Skeletal muscle satellite cell (primary cell): ENCODE measurements at regions not wholly inside any gene's neighbourhood (a gene's known extent, or its start where the extent isn't known, plus 50 kb on each side); places are given as distances from the start of the nearest gene placed in this dataset.
"Not testable (repeated sequence)": the region's sequence is repeated elsewhere in the genome, so short reads cannot be mapped to it uniquely, and the experiment has no call there.

Experiments
- H3K27me3 ChIP-seq: 2 replicates; pipeline ENCODE4 v1.7.0; 2013; ENCODE audit warnings: low read length; ENCODE audit not compliant: control insufficient read depth, insufficient read depth
- H3K36me3 ChIP-seq: 2 replicates; pipeline ENCODE4 v1.7.0; 2013; ENCODE audit warnings: mild to moderate bottlenecking, control low read depth, low read length; ENCODE audit not compliant: insufficient read depth
- H3K4me1 ChIP-seq: 2 replicates; pipeline ENCODE4 v1.7.0; 2013; ENCODE audit warnings: low read length; ENCODE audit not compliant: control insufficient read depth, insufficient read depth
- H3K4me2 ChIP-seq: 2 replicates; pipeline ENCODE4 v1.7.0; 2013; ENCODE audit warnings: mild to moderate bottlenecking, low read length
- H3K4me3 ChIP-seq: 2 replicates; pipeline ENCODE4 v1.7.0; 2013; ENCODE audit warnings: low read length
- H3K9ac ChIP-seq: 2 replicates; pipeline ENCODE4 v1.7.0; 2013; ENCODE audit warnings: mild to moderate bottlenecking, low read depth, low read length, moderate library complexity
- H3K9me3 ChIP-seq: replicated peaks from 2 replicates; pipeline ENCODE4 v1.7.0; 2013; ENCODE audit warnings: mild to moderate bottlenecking, control low read depth, low read length

DNA sequence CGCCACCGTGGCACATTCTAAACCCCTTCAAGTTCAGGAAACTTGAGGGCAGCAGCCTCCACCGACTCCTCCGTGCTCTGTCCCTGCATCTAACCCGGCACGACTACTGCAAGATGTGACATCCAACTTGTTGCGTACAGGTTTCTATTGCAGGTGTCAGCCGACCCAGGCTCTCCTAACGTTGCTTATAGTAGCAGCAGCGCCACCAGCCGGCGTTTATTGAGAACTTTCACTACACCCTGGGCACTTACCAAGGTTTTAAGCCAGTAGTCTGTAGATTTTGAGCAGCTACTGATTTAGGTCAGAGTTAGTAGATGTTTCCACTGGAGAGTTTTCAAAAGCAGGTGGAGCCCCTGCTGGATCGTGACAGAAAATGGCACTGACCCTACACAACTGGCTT is 200.6 kb upstream of the PRKX start:
- not testable (repeated sequence) for H3K36me3 ChIP-seq, H3K4me2 ChIP-seq, H3K9ac ChIP-seq, H3K27me3 ChIP-seq, H3K9me3 ChIP-seq, H3K4me1 ChIP-seq, H3K4me3 ChIP-seq

DNA sequence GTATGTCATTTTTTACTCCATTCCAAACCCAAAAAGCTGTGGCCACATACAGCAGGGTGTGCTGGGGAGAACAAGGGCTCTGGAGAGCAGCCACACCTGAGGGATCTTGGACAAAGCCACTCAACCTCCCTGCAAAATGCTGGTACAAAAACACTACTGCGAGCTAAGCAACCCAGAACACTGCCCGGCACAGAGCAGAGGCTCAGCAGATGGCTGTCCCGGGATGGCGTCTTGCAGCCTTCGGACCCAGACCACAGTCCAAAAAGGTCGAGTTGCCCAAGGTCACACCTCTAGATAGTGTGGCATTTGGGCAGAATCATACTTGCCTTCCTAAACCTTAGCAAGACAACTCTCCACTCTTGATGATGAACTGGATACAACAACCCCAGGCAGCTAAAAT is 197.6 kb upstream of the PRKX start:
- not testable (repeated sequence) for H3K4me1 ChIP-seq, H3K9ac ChIP-seq, H3K36me3 ChIP-seq, H3K4me2 ChIP-seq, H3K27me3 ChIP-seq, H3K4me3 ChIP-seq, H3K9me3 ChIP-seq

- H3K4me2 ChIP-seq, H3K9me3 ChIP-seq, H3K27me3 ChIP-seq, H3K36me3 ChIP-seq, H3K4me3 ChIP-seq, H3K4me1 ChIP-seq, H3K9ac ChIP-seq: not testable (repeated sequence)
Measured at GRCh38 chrX:3910611-3911010, 197.2 kb upstream of the PRKX start.

DNA sequence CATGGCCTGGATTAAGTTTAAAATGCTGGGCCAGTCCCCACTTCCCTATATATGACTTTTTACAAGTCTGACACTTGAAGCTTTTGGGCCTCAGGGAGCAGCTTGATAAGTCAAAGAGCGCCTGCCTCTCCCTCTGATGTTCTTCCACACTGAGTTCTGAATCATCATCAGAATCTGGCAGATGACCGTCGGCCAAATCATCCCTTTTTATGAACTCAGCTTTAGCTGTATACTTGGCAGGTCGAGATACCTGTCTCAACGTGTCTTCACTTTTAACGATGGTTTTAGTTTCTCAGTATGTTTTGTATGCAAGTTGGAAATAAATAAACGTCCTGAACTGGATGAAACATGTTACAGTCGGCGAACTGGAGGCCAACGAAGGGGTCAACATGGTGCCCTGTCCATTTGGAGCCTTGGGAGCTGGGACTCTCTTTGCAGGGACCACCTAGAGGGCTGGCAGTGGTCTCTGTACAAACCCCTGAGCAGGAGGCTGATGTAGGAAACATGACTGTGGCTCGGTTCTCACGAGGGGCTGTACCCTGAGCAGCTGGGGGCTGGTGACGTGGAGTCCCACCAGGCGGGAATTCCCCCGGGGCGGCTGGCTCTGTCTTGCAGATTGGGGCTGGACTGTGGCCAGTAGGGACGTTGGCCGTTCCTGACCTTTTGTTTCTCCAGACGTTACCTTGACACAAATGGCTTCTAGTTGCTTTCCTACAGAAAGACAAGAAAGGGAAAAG is 192.2 kb upstream of the PRKX start:
- not testable (repeated sequence) for H3K4me3 ChIP-seq, H3K9me3 ChIP-seq, H3K27me3 ChIP-seq, H3K36me3 ChIP-seq, H3K9ac ChIP-seq, H3K4me1 ChIP-seq, H3K4me2 ChIP-seq

DNA sequence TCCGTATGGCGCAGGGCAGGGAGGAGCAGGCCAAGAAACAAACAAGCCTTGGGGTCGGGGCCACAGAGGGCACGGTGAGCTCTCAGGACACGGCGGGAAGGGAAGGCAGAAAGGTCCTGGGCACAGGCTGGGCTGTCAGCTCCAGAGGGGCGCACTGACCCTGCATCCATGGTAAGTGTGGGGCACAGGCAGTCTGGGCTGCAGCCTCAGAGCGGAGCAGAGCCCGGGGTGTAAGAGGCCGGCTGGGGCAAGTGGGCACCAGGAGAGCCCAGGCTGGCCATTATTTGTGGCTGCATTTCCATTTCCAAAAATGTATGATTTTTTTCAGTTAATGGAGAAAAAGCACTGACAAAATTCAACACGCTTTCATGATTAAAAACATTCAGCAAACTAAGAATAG is 188.8 kb upstream of the PRKX start:
- H3K9me3 ChIP-seq, H3K4me3 ChIP-seq, H3K27me3 ChIP-seq, H3K4me1 ChIP-seq, H3K9ac ChIP-seq, H3K36me3 ChIP-seq, H3K4me2 ChIP-seq: not testable (repeated sequence)

- not testable (repeated sequence) for H3K4me2 ChIP-seq, H3K9me3 ChIP-seq, H3K27me3 ChIP-seq, H3K9ac ChIP-seq, H3K36me3 ChIP-seq, H3K4me1 ChIP-seq, H3K4me3 ChIP-seq
Measured at GRCh38 chrX:3896755-3897154, 183.3 kb upstream of the PRKX start.

DNA sequence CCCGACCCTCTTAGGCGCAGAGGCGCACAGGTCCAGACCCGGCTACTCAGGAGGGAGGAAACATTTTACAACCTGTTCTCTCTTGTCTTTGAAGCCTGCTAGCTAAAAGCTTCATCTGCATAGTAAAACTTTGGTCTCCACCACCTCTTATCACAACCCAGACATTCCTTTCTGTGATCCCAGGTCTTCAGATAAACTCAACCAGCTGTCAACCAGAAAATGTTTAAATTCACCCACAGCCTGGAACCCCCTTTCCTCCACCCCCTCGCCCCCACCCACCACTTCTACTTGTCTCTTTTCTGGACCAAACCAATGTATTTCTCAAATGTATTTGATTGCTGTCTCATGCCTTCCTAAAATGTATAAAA is 169.1 kb upstream of the PRKX start:
- not testable (repeated sequence) for H3K4me1 ChIP-seq, H3K36me3 ChIP-seq, H3K9me3 ChIP-seq, H3K4me3 ChIP-seq, H3K9ac ChIP-seq, H3K27me3 ChIP-seq, H3K4me2 ChIP-seq

DNA sequence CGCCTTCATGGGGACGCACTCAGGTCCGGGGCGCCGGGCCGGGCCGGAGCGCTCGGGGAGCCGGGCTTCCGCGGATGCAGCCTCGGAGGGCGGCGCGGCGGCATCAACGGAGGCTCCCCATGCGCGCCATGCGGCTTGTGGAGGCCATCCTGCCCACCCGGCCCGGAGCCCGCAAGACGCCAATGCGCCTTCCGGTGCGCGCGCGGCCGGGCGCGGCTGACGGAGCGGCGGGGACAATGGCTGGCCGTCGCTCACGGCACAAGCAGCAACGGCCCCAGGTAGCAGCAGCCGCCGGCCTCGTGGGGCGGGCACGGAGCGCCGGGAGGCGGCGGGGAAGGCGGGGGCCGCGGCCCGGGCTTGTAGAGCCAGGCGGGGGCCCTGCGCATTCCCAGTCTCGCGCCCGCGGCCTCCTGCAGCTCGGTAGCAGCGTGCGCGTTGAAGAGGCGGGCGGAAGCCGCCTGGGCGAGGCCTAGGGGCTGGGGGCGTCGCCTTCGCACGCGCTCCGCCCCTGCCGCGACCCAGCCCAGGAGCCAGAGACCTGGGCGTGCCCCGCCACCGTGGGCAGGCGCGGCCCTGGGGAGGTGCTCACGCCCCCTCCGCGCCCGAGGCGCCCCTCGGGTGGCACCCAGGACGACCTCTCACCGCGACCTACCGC is 168.6 kb upstream of the PRKX start:
- H3K9me3 ChIP-seq, H3K36me3 ChIP-seq, H3K27me3 ChIP-seq, H3K9ac ChIP-seq, H3K4me2 ChIP-seq, H3K4me1 ChIP-seq, H3K4me3 ChIP-seq: not testable (repeated sequence)

DNA sequence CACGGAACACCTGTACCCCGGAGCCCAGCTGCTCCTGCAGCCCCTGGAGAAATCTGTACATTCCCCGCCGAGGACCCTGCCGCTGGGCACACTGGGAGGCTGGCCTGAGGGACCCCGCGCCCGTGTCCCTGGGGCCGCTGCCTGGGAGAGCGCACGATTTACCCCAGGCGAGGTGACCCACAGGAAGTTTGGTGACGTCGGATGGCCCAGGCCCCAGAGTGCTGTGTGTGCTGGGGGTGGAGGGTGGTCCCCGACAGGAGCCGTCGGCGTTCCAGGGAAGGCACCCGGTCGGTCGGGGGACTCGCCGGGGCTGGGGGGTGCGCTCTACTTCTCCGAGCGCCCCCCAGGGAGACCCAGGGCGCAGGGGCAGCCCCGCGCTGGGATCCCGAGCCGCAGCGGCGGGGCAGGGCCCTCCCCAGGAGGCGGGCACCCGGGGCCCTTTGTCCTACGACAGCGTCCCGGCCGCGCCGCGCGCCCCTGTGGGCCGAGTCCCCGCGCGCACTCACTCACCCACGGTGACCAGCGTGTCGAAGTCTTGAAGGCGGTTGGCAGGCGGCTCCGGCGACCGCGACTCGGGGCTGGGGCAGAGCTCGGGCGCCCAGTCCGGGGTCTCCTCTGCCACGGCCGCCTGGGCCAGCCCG is 167.9 kb upstream of the PRKX start:
- H3K36me3 ChIP-seq, H3K9ac ChIP-seq, H3K4me2 ChIP-seq, H3K4me1 ChIP-seq, H3K27me3 ChIP-seq, H3K9me3 ChIP-seq, H3K4me3 ChIP-seq: not testable (repeated sequence)

- H3K27me3 ChIP-seq, H3K9me3 ChIP-seq, H3K4me3 ChIP-seq, H3K9ac ChIP-seq, H3K4me2 ChIP-seq, H3K36me3 ChIP-seq, H3K4me1 ChIP-seq: not testable (repeated sequence)
Measured at GRCh38 chrX:3876393-3876792, 162.9 kb upstream of the PRKX start.

DNA sequence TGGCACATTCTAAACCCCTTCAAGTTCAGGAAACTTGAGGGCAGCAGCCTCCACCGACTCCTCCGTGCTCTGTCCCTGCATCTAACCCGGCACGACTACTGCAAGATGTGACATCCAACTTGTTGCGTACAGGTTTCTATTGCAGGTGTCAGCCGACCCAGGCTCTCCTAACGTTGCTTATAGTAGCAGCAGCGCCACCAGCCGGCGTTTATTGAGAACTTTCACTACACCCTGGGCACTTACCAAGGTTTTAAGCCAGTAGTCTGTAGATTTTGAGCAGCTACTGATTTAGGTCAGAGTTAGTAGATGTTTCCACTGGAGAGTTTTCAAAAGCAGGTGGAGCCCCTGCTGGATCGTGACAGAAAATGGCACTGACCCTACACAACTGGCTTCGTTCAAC is 162.2 kb upstream of the PRKX start:
- not testable (repeated sequence) for H3K27me3 ChIP-seq, H3K9me3 ChIP-seq, H3K36me3 ChIP-seq

DNA sequence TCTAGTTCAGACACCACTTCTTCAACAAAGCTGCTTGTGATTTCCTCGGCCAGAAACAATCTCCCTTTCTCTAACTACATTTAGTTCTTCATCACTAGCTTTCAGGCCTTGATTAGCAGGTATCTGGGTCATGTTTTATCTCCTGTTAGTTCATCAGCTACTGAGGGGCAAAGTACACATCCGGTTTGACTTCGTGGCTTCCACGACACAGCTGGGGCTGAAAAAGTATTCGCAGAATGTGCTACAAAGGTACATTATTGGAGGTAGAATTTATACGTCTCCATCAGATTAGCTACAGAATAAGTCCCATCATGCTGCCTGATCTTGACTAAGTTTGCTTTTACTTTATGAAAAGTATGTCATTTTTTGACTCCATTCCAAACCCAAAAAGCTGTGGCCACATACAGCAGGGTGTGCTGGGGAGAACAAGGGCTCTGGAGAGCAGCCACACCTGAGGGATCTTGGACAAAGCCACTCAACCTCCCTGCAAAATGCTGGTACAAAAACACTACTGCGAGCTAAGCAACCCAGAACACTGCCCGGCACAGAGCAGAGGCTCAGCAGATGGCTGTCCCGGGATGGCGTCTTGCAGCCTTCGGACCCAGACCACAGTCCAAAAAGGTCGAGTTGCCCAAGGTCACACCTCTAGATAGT is 158.9 kb upstream of the PRKX start:
- H3K9me3 ChIP-seq, H3K9ac ChIP-seq, H3K4me1 ChIP-seq, H3K4me2 ChIP-seq, H3K4me3 ChIP-seq, H3K36me3 ChIP-seq, H3K27me3 ChIP-seq: not testable (repeated sequence)

More for the DNA sequence above, 162.2 kb upstream of the PRKX start:
- not testable (repeated sequence) for H3K4me3 ChIP-seq, H3K9ac ChIP-seq, H3K4me2 ChIP-seq, H3K4me1 ChIP-seq
